GM12891 (cell line): ENCODE measurements at regions not wholly inside any gene's neighbourhood (a gene's known extent, or its start where the extent isn't known, plus 50 kb on each side); places are given as distances from the start of the nearest gene placed in this dataset.

Experiments used
- PAX5 ChIP-seq: IDR thresholded peaks from 2 replicates; pipeline ENCODE4 v1.6.1; 2011; ENCODE audit warnings: low read length, moderate library complexity, mild to moderate bottlenecking; ENCODE audit not compliant: insufficient read depth, severe bottlenecking
- POLR2A ChIP-seq: IDR thresholded peaks from 2 replicates; pipeline ENCODE4 v1.6.1; 2011; ENCODE audit warnings: low read depth, low read length, control low read depth
- POLR2AphosphoS5 ChIP-seq: IDR thresholded peaks from 2 replicates; pipeline ENCODE4 v1.6.1; 2011; ENCODE audit warnings: low read depth, low read length, control low read depth
- SPI1 ChIP-seq: IDR thresholded peaks from 2 replicates; pipeline ENCODE4 v1.6.1; 2011; ENCODE audit warnings: low read depth, low read length, control low read depth
- TAF1 ChIP-seq: IDR thresholded peaks from 2 replicates; pipeline ENCODE4 v1.6.1; 2011; ENCODE audit warnings: low read depth, low read length, control low read depth

DNA sequence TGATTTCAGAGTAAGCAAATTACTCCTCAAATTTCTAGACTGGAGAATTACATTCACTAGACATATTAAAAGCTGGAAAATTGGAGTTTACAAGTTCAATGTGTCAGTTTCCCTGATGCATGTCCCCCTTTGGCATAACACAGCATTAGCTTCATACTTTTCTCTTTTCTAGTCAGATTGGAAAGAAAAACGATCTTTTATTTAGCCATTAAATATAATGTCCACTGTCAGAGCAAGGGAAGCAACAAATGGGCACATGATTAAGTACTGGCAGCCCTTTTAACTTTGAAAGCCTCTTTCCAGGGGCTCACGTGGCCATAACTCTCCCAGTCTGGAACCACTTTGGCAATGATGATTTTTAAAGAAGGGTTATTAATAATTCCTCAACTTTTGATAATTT is 203.3 kb downstream of the KCNN2 start:
- TF ChIP-seq POLR2A (no peak), POLR2AphosphoS5 (no peak), PAX5 (no peak), TAF1 (no peak), SPI1 (no peak)
